Vagina (tissue), 2 donors: ENCODE measurements at regions not wholly inside any gene's neighbourhood (a gene's known extent, or its start where the extent isn't known, plus 50 kb on each side); places are given as distances from the start of the nearest gene placed in this dataset.
"Not testable (repeated sequence)": the region's sequence is repeated elsewhere in the genome, so short reads cannot be mapped to it uniquely, and the experiment has no call there.

ENCODE experiments used
- DNase-seq, 2 donors: peaks; one replicate each; pipeline ENCODE4 v3.0.0-alpha.2; 2017; ENCODE audit errors: extremely low spot score in 2 of 2
- H3K27ac ChIP-seq: fragments of 200-600 bp; sonication (generic); one replicate; pipeline ENCODE4 v1.5.1; 2019
- H3K27me3 ChIP-seq: fragments of 200-600 bp; sonication (generic); one replicate; pipeline ENCODE4 v1.5.1; 2019
- H3K36me3 ChIP-seq, 2 donors: fragments of 200-600 bp; sonication (generic); one replicate each; pipeline ENCODE4 v1.5.1; 2017 to 2019
- H3K4me1 ChIP-seq: fragments of 200-600 bp; sonication (generic); one replicate; pipeline ENCODE4 v1.5.1; 2019
- H3K4me3 ChIP-seq, 2 donors: fragments of 200-600 bp; sonication (generic); 1 replicate in 1 of 2; 2 replicates in 1 of 2; pipeline ENCODE4 v1.5.1; 2016 to 2019
- H3K9me3 ChIP-seq: fragments of 200-600 bp; sonication (generic); one replicate; pipeline ENCODE4 v1.5.1; 2019
- POLR2A ChIP-seq, 2 donors: fragments of 450-650 bp; IDR thresholded peaks; one replicate each; pipeline ENCODE4 v1.6.1; 2017; ENCODE audit warnings: antibody characterized with exemption in 2 of 2, mild to moderate bottlenecking in 2 of 2, moderate library complexity in 2 of 2
- POLR2AphosphoS5 ChIP-seq, 2 donors: sonication (generic); formaldehyde crosslinking; IDR thresholded peaks; one replicate each; pipeline ENCODE4 v1.9.0; 2017; ENCODE audit warnings: antibody characterized with exemption in 2 of 2, mild to moderate bottlenecking in 2 of 2, low read depth in 1 of 2; ENCODE audit not compliant: insufficient read depth in 1 of 2
- intact Hi-C: fragments of 100-400 bp; cut with DNase I; formaldehyde crosslinking; loops from one replicate; pipeline ENCODE4 v1.15.1; 2023
- TF ChIP-seq, protein P1 (sequence below), 3 experiments: fragments of 450-650 bp in 2 of 3; fragments of 200-600 bp in 1 of 3; sonication (generic) in 1 of 3; IDR thresholded peaks; one replicate each; pipeline ENCODE4 v1.5.1; 2017 to 2019; ENCODE audit warnings: antibody characterized with exemption in 3 of 3, mild to moderate bottlenecking in 2 of 3, moderate library complexity in 2 of 3

DNA sequence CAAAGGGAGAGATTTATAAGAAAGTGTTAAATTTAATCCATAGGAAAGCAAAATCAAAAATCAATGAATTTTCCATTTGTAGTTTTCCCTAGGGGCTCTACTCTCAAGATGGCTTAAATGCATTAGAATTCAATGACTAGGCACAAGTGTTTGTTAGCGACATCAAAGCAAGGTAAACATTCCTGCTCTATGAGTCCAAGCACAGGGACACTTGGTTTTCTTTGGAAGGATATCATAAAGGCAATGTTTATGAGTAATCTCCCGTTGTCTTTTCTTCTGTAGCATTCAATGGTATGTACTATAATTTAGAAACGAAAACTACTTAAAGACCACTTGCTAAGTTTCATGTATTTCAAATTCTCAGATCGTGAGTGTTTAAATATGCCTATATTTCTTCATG is 54.8 kb upstream of the ZNF717 start:
- not testable (repeated sequence) for H3K4me3 ChIP-seq, DNase-seq, H3K9me3 ChIP-seq, H3K36me3 ChIP-seq, H3K27ac ChIP-seq, H3K27me3 ChIP-seq, H3K4me1 ChIP-seq
- intact Hi-C loops, result loop anchor here (10.0 kb wide), 1 partner anchor 1005 kb away; no protein-coding TSS in a partner anchor

DNA sequence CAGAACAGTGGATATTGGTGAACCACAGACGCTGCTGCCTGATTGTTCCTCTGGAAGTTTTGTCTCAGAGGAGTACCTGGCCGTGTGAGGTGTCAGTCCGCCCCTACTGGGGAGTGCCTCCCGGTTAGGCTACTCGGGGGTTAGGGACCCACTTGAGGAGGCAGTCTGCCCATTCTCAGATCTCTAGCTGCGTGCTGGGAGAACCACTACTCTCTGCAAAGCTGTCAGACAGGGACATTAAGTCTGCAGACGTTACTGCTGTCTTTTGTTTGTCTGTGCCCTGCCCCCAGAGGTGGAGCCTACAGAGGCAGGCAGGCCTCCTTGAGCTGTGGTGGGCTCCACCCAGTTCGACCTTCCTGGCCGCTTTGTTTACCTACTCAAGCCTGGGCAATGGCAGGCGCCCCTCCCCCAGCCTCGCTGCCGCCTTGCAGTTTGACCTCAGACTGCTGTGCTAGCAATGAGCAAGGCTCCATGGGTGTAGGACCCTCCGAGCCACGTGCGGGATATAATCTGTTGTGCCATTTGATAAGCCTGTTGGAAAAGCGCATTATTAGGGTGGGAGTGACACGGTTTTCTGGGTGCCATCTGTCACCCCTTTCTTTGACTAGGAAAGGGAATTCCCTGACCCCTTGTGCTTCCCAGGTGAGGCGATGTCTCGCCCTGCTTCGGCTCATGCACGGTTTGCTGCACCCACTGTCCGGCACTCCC is 65.1 kb upstream of the ZNF717 start:
- H3K27me3 ChIP-seq, DNase-seq, H3K27ac ChIP-seq, intact Hi-C loops, H3K36me3 ChIP-seq, H3K4me1 ChIP-seq, H3K9me3 ChIP-seq, H3K4me3 ChIP-seq: not testable (repeated sequence)

DNA sequence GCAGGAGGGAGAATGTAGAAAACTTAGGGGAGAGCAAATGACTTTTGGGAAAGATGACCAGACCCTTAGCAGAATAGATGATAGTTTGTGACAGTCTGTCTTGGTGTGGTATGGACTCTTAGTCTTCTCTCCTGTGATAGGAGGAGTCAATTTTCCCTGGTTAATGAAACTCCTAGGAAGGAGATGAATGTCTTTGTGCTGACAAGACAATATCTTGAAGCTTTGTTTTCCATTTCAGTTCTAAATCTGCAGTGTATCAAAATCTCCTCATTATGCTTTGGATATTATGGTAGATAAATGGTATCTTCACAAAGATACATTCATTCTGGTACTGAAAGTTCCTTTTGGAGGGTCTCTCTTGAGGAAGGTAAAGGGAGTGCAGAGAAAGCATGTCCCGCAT is 77.8 kb upstream of the ZNF717 start:
- Histone ChIP-seq H3K4me1 (no peaks in the 10 kb centered on the region), H3K9me3 (no peaks in the 10 kb centered on the region), H3K36me3 (no peaks in the 10 kb centered on the region), H3K27ac (no peak overlapping the region), H3K4me3 (no peak overlapping the region), H3K27me3 (no peaks in the 10 kb centered on the region)
- DNase-seq, result no peak
- intact Hi-C loops, result no loop called here
- TF ChIP-seq POLR2AphosphoS5 (IDR thresholded peaks at IDR 0.05; ENCODE audit: insufficient read depth in 1 of 2, low read depth in 1 of 2), result no peak
- TF ChIP-seq, protein P1, sequence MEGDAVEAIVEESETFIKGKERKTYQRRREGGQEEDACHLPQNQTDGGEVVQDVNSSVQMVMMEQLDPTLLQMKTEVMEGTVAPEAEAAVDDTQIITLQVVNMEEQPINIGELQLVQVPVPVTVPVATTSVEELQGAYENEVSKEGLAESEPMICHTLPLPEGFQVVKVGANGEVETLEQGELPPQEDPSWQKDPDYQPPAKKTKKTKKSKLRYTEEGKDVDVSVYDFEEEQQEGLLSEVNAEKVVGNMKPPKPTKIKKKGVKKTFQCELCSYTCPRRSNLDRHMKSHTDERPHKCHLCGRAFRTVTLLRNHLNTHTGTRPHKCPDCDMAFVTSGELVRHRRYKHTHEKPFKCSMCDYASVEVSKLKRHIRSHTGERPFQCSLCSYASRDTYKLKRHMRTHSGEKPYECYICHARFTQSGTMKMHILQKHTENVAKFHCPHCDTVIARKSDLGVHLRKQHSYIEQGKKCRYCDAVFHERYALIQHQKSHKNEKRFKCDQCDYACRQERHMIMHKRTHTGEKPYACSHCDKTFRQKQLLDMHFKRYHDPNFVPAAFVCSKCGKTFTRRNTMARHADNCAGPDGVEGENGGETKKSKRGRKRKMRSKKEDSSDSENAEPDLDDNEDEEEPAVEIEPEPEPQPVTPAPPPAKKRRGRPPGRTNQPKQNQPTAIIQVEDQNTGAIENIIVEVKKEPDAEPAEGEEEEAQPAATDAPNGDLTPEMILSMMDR (IDR thresholded peaks at IDR 0.05), result no peak
- no peak for TF ChIP-seq POLR2A (IDR thresholded peaks at IDR 0.05)

DNA sequence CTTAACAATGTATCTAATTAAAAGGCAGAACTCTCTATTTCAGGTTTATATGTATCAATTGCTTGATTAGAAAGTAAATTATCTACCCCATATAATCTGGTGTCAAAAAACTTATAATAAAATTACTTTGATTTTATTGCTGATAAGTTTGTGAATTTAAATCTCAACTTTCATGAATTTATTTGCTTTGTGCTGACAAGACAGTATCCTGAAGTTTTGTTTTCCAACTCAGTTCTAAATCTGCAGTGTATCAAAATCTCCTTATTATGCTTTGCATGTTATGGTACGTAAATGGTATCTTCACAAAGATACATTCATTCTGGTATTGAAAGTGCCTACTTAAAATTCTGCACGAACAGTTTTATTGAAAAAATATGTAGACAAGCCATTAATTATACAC is 78.5 kb upstream of the ZNF717 start:
- no peaks in the 10 kb centered on the region for H3K27me3 ChIP-seq
- TF ChIP-seq, protein P1 (IDR thresholded peaks at IDR 0.05), result no peak
- TF ChIP-seq POLR2AphosphoS5 (IDR thresholded peaks at IDR 0.05; ENCODE audit: insufficient read depth in 1 of 2, low read depth in 1 of 2) (no peak), POLR2A (IDR thresholded peaks at IDR 0.05) (no peak)
- H3K36me3 ChIP-seq, result no peaks in the 10 kb centered on the region
- no peak overlapping the region for H3K4me3 ChIP-seq
- H3K27ac ChIP-seq, result no peak overlapping the region
- intact Hi-C loops, result no loop called here
- H3K9me3 ChIP-seq, result no peaks in the 10 kb centered on the region
- DNase-seq, result no peak
- H3K4me1 ChIP-seq, result no peaks in the 10 kb centered on the region

DNA sequence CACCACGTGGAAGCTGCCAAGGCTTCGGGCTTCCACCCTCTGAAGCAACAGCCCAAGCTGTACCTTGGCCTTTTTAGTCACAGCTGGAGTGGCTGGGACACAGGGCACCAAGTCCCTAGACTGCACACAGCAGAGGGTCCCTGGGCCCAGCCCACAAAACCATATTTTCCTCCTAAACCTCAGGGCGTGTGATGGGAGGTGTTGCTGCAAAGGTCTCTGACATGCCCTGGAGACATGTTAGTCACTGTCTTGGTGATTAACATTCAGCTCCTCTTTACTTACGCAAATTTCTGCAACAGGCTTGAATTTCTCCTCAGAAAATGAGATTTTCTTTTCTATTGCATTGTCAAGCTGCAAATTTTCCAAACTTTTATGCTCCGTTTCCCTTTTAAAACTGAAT is 98.4 kb upstream of the ZNF717 start:
- H3K27ac ChIP-seq, H3K4me3 ChIP-seq, H3K36me3 ChIP-seq, H3K9me3 ChIP-seq, DNase-seq, H3K27me3 ChIP-seq, H3K4me1 ChIP-seq, intact Hi-C loops: not testable (repeated sequence)

DNA sequence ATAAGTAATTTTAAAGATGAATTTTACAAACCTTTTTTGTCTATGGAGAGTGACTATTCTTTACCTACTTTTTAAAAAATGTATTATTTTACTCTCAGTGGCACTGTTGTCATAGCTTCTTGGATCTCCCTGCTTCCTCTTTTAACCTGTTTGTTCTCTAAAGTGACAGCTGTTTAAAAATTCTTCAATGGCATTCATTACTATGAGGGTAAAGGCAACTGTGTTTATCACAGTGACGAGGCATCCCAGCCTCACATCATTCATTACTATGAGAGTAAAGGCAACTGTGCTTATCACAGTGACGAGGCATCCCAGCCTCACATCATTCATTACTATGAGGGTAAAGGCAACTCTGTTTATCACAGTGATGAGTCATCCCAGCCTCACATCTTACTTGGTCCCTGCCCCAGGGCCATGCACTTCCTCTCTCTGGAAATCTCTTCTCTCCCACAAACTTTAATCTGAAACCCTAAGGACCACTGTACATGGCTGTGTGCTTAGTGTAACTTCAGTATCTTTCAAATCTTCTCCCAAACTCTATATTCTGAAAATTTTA is 101.7 kb upstream of the ZNF717 start:
- H3K9me3 ChIP-seq, result no peaks in the 10 kb centered on the region
- no peaks in the 10 kb centered on the region for H3K4me1 ChIP-seq
- no peak overlapping the region for H3K27ac ChIP-seq
- no peaks in the 10 kb centered on the region for H3K36me3 ChIP-seq
- intact Hi-C loops, result no loop called here
- H3K4me3 ChIP-seq, result no peak overlapping the region
- no peaks in the 10 kb centered on the region for H3K27me3 ChIP-seq
- TF ChIP-seq, protein P1 (IDR thresholded peaks at IDR 0.05), result no peak
- TF ChIP-seq POLR2A (IDR thresholded peaks at IDR 0.05) (no peak), POLR2AphosphoS5 (IDR thresholded peaks at IDR 0.05; ENCODE audit: insufficient read depth in 1 of 2, low read depth in 1 of 2) (no peak)
- DNase-seq, result no peak
